ENCODE measurements at regions not wholly inside any gene's neighbourhood (a gene's known extent, or its start where the extent isn't known, plus 50 kb on each side); places are given as distances from the start of the nearest gene placed in this dataset.

DNA sequence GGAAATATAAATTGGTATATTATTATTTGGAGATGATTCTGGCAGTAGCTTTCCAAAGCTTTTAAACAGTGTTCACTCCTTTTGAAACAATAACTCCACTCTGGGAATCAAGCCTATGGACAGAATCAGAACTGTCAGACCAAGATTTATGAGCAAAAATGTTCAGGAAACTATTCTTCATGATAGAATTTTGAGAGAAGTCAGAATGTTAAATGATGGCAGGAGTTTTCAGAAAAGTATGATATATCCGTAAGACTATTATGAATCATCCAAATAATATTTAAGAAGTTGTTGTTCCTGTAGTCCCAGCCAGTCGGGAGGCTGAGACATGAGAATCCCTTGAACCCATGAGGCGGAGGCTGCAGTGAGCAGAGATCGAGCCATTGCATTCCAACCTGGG, 50.5 kb upstream of the ADGRG2 start:
- H3K27ac ChIP-seq (ENCODE audit: low read length), result no peak overlapping the region
- peaks cover 4% of the 10 kb centered on the region for H3K9me3 ChIP-seq (replicated peaks; ENCODE audit: control insufficient read depth, low read depth, low read length)
- DNase-seq, result peak; percentile 37
- no CpG with 5 or more reads among the region's 4 CpGs for WGBS (ENCODE audit: insufficient coverage)
- peaks cover 4% of the 10 kb centered on the region for H3K27me3 ChIP-seq (ENCODE audit: control insufficient read depth, insufficient read depth, low read length)
- H3K36me3 ChIP-seq (ENCODE audit: control insufficient read depth, insufficient read depth, low read length), result no peaks in the 10 kb centered on the region
- no peaks in the 10 kb centered on the region for H3K4me1 ChIP-seq (ENCODE audit: control insufficient read depth, insufficient read depth, low read length)
- no peak overlapping the region for H3K4me3 ChIP-seq (ENCODE audit: low read length)

DNA sequence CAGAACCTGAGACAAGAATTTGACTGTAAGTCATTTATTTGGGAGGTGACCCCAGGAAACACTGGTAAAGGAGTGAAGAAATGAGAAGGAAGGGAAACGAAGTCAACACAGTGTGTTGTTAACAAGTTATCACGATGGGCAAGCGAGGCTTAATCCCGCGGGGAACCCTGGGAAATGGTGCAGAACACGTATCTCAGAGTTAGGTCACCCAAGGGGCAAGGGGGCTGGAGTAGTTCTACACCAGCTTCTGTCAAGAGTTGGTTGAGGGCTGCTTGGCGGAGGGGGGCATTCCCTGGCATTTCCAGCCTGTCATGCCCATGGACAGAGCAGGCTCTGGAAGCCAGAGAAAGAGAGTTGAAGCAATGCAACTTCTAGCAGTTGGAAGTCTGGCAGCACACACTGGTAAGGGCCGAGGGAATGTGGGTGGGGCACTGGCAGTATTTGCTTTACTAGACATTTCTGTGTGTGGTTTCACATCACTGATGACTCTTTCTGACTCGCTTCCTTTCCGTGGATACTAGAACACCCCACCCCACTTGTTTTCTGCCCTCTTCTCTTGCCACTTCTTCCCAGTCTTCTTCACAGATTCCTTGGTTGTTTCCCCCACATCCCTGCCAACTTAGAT, 52.2 kb upstream of the ADGRG2 start:
- no peak for DNase-seq
- WGBS (ENCODE audit: insufficient coverage), result 60% methylated on average over 7 of the region's 10 CpGs
- H3K4me1 ChIP-seq (ENCODE audit: control insufficient read depth, insufficient read depth, low read length), result no peaks in the 10 kb centered on the region

DNA sequence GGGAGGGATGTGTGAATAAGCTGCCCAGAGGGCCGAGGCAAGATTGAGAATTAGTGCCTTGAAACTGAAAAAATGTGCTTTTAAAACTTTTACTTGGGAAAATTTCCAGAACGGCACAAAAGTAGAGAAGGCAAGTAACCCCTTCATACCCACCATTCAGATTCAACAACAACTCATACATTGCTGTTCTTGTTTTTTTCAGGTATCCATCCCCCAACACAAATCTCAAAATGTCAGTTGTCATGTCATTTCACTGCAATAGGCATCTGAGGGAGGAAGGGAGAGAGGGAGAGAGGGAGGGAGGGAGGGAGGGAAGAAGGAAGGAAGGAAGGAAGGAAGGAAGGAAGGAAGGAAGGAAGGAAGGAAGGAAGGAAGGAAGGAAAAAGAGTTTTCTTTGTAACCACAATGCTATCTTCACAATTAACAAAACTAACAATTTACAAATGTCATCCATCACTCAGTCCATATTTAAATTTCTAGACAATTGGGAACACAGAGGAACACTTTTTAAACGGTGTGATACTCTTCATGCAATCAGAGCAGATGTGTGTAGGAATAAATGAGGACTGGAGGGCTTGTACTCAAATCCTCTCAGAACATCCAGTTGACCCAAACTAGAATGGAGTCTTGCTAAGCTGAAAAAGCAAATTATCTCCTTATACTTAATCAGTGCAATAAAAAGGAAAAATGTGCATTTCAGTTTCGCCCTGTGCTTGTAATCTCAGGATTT, 54.8 kb upstream of the ADGRG2 start:
- Histone ChIP-seq H3K9me3 (replicated peaks; ENCODE audit: control insufficient read depth, low read depth, low read length) (no peaks in the 10 kb centered on the region), H3K4me3 (ENCODE audit: low read length) (no peak overlapping the region), H3K4me1 (ENCODE audit: control insufficient read depth, insufficient read depth, low read length) (no peaks in the 10 kb centered on the region), H3K27me3 (ENCODE audit: control insufficient read depth, insufficient read depth, low read length) (peaks cover 11% of the 10 kb centered on the region), H3K36me3 (ENCODE audit: control insufficient read depth, insufficient read depth, low read length) (no peaks in the 10 kb centered on the region), H3K27ac (ENCODE audit: low read length) (no peak overlapping the region)
- no peak for DNase-seq
- no CpG with 5 or more reads among the region's 4 CpGs for WGBS (ENCODE audit: insufficient coverage)

More for the DNA sequence above, 52.2 kb upstream of the ADGRG2 start:
- no peaks in the 10 kb centered on the region for H3K9me3 ChIP-seq (replicated peaks; ENCODE audit: control insufficient read depth, low read depth, low read length)
- no peak overlapping the region for H3K27ac ChIP-seq (ENCODE audit: low read length)
- H3K36me3 ChIP-seq (ENCODE audit: control insufficient read depth, insufficient read depth, low read length), result no peaks in the 10 kb centered on the region
- H3K27me3 ChIP-seq (ENCODE audit: control insufficient read depth, insufficient read depth, low read length), result peaks cover 4% of the 10 kb centered on the region
- no peak overlapping the region for H3K4me3 ChIP-seq (ENCODE audit: low read length)

- H3K4me1 ChIP-seq (ENCODE audit: control insufficient read depth, insufficient read depth, low read length), result no peaks in the 10 kb centered on the region
- H3K27me3 ChIP-seq (ENCODE audit: control insufficient read depth, insufficient read depth, low read length), result peaks cover 12% of the 10 kb centered on the region
- no peaks in the 10 kb centered on the region for H3K9me3 ChIP-seq (replicated peaks; ENCODE audit: control insufficient read depth, low read depth, low read length)
- H3K36me3 ChIP-seq (ENCODE audit: control insufficient read depth, insufficient read depth, low read length), result no peaks in the 10 kb centered on the region
- WGBS (ENCODE audit: insufficient coverage), result 54% methylated on average over 3 of the region's 6 CpGs
- H3K27ac ChIP-seq (ENCODE audit: low read length), result no peak overlapping the region
- H3K4me3 ChIP-seq (ENCODE audit: low read length), result no peak overlapping the region
- DNase-seq, result no peak
Observed at GRCh38 chrX:19177721-19178120, 55.5 kb upstream of the ADGRG2 start.

- no peak overlapping the region for H3K27ac ChIP-seq (ENCODE audit: low read length)
- DNase-seq, result no peak
- peaks cover 15% of the 10 kb centered on the region for H3K27me3 ChIP-seq (ENCODE audit: control insufficient read depth, insufficient read depth, low read length)
- no peaks in the 10 kb centered on the region for H3K9me3 ChIP-seq (replicated peaks; ENCODE audit: control insufficient read depth, low read depth, low read length)
- H3K36me3 ChIP-seq (ENCODE audit: control insufficient read depth, insufficient read depth, low read length), result no peaks in the 10 kb centered on the region
- no peaks in the 10 kb centered on the region for H3K4me1 ChIP-seq (ENCODE audit: control insufficient read depth, insufficient read depth, low read length)
- 20% methylated on average over 1 of the region's 6 CpGs for WGBS (ENCODE audit: insufficient coverage)
- H3K4me3 ChIP-seq (ENCODE audit: low read length), result no peak overlapping the region
Observed at GRCh38 chrX:19178402-19178801, 56.1 kb upstream of the ADGRG2 start.

DNA sequence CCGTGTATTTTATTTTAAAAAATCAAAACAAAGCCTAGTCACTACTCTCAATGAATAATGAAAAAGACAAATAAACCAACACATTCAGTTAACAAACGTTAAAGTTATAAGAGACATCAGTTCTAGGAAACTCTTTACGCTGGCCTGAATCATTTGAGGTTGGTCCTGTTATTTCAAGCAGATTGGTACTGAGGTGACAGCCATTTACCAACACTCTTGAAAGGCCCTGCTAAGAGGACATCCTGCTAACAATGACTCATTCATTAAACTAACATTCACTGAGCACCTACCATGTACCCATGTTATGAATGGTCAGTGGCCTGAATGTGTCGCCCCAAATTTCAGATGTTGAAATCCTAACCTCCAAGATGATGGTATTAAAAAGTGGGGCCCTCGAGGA, 57.1 kb upstream of the ADGRG2 start:
- no peak for DNase-seq
- Histone ChIP-seq H3K9me3 (replicated peaks; ENCODE audit: control insufficient read depth, low read depth, low read length) (no peaks in the 10 kb centered on the region), H3K27me3 (ENCODE audit: control insufficient read depth, insufficient read depth, low read length) (peaks cover 15% of the 10 kb centered on the region), H3K4me3 (ENCODE audit: low read length) (no peak overlapping the region), H3K36me3 (ENCODE audit: control insufficient read depth, insufficient read depth, low read length) (no peaks in the 10 kb centered on the region), H3K4me1 (ENCODE audit: control insufficient read depth, insufficient read depth, low read length) (no peaks in the 10 kb centered on the region), H3K27ac (ENCODE audit: low read length) (no peak overlapping the region)
- 71% methylated on average over 1 of the region's 5 CpGs for WGBS (ENCODE audit: insufficient coverage)

DNA sequence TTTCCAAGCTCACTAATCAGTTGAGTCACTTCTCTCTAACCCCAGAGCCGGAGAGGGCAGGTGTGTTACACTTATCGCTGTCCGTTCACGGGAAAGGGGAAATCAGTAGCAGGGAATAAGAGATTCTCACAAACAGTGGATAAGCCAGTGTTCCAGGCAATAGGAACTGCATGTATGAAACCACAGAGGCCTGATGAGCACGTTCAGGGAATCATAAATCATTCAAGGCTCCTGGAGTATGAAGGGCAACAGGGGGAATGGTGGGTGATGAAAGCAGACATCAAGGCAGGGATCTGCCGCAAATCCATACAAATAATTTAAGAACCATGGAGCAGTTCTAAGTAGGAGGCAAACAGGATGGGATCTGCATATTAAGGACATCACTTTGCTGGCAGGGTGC, 59.1 kb upstream of the ADGRG2 start:
- no peaks in the 10 kb centered on the region for H3K9me3 ChIP-seq (replicated peaks; ENCODE audit: control insufficient read depth, low read depth, low read length)
- no peak overlapping the region for H3K27ac ChIP-seq (ENCODE audit: low read length)
- H3K4me1 ChIP-seq (ENCODE audit: control insufficient read depth, insufficient read depth, low read length), result no peaks in the 10 kb centered on the region
- H3K4me3 ChIP-seq (ENCODE audit: low read length), result no peak overlapping the region
- peaks cover 13% of the 10 kb centered on the region for H3K27me3 ChIP-seq (ENCODE audit: control insufficient read depth, insufficient read depth, low read length)
- WGBS (ENCODE audit: insufficient coverage), result 78% methylated on average over 5 of the region's 6 CpGs
- no peaks in the 10 kb centered on the region for H3K36me3 ChIP-seq (ENCODE audit: control insufficient read depth, insufficient read depth, low read length)
- DNase-seq, result no peak

GRCh38 chrX:19182785-19183184, 60.5 kb upstream of the ADGRG2 start:
- H3K27me3 ChIP-seq (ENCODE audit: control insufficient read depth, insufficient read depth, low read length), result peaks cover 13% of the 10 kb centered on the region
- H3K36me3 ChIP-seq (ENCODE audit: control insufficient read depth, insufficient read depth, low read length), result no peaks in the 10 kb centered on the region
- H3K9me3 ChIP-seq (replicated peaks; ENCODE audit: control insufficient read depth, low read depth, low read length), result no peaks in the 10 kb centered on the region
- no peak overlapping the region for H3K27ac ChIP-seq (ENCODE audit: low read length)
- no CpG with 5 or more reads among the region's 5 CpGs for WGBS (ENCODE audit: insufficient coverage)
- H3K4me1 ChIP-seq (ENCODE audit: control insufficient read depth, insufficient read depth, low read length), result no peaks in the 10 kb centered on the region
- DNase-seq, result no peak
- H3K4me3 ChIP-seq (ENCODE audit: low read length), result no peak overlapping the region

DNA sequence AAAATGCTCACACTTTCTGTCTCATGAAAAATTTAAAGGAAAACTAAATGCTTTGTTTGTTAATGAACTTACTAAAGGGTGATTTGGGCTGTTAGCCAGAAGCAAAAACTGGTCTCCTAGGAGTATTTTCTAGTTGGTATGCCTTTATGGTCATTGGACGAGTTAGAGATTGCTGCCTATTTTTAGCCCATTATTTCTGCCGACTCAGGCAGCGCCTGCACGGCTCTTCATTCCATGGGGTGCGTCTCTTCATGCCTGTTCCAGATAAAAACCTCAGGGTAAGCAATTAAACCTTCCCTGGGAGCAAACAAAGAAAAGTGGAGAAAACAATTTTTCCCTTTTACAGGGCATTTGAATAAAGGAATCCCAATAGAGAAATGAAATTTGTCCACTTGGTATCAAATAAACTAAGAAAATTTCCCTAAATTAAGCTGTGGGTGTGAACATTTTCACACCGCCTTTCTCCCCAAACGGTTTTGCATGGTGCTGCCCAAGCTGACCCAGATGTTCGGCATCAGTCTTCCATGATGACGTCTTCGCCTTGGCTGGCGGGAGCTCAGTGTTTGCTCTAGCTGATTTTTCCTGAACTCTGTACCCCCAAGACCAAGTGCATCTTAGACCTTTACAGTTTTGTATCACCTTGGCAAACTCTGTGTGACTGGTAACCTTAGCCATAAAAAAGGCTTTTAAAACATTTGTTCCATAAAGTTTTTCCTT, 61.7 kb upstream of the ADGRG2 start:
- no peak for DNase-seq
- H3K4me3 ChIP-seq (ENCODE audit: low read length), result no peak overlapping the region
- H3K4me1 ChIP-seq (ENCODE audit: control insufficient read depth, insufficient read depth, low read length), result no peaks in the 10 kb centered on the region
- WGBS (ENCODE audit: insufficient coverage), result 81% methylated on average over 10 of the region's 11 CpGs
- H3K36me3 ChIP-seq (ENCODE audit: control insufficient read depth, insufficient read depth, low read length), result no peaks in the 10 kb centered on the region
- H3K9me3 ChIP-seq (replicated peaks; ENCODE audit: control insufficient read depth, low read depth, low read length), result no peaks in the 10 kb centered on the region
- no peak overlapping the region for H3K27ac ChIP-seq (ENCODE audit: low read length)
- peaks cover 15% of the 10 kb centered on the region for H3K27me3 ChIP-seq (ENCODE audit: control insufficient read depth, insufficient read depth, low read length)

DNA sequence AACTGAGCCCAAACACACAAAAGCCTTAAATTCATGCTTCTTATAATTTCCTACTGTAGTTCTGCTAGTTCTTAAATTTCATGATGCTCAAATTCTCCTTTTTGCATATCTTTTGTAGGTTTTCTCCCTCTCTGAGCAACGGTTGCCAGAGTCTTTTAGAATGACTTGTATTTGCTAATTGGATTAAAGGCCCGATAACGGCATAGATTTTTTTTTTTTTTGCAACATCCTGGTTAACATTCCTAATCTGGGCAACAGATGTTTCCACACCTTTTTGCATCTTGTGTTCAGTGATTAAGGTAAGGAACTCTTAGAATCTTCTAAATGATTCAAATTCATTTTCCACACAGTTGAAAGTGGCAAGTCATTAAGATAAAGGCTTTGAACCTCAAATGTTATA, 66.3 kb upstream of the ADGRG2 start:
- Histone ChIP-seq H3K4me1 (ENCODE audit: control insufficient read depth, insufficient read depth, low read length) (no peaks in the 10 kb centered on the region), H3K27ac (ENCODE audit: low read length) (no peak overlapping the region), H3K4me3 (ENCODE audit: low read length) (no peak overlapping the region), H3K9me3 (replicated peaks; ENCODE audit: control insufficient read depth, low read depth, low read length) (peaks cover 2% of the 10 kb centered on the region), H3K36me3 (ENCODE audit: control insufficient read depth, insufficient read depth, low read length) (no peaks in the 10 kb centered on the region), H3K27me3 (ENCODE audit: control insufficient read depth, insufficient read depth, low read length) (peaks cover 6% of the 10 kb centered on the region)
- WGBS (ENCODE audit: insufficient coverage), result no CpG with 5 or more reads among the region's 3 CpGs
- no peak for DNase-seq

All from muscle of leg (tissue), 3 donors.